GM10266 (cell line): ENCODE measurements at regions not wholly inside any gene's neighbourhood (a gene's known extent, or its start where the extent isn't known, plus 50 kb on each side); places are given as distances from the start of the nearest gene placed in this dataset.

ENCODE experiments used
- DNase-seq: peaks from one replicate; pipeline ENCODE4 v3.0.0; 2012; ENCODE audit errors: extremely low spot score
- CTCF ChIP-seq: IDR thresholded peaks from 2 replicates; pipeline ENCODE4 v1.5.1; 2012; ENCODE audit warnings: mild to moderate bottlenecking, low read depth; ENCODE audit not compliant: control insufficient read depth, insufficient read depth; ENCODE audit errors: missing control alignments

GRCh38 chrX:22406201-22406737 lies 133.6 kb downstream of the CBLL2 start:
- no peak for DNase-seq
- TF ChIP-seq CTCF = no peak

DNA sequence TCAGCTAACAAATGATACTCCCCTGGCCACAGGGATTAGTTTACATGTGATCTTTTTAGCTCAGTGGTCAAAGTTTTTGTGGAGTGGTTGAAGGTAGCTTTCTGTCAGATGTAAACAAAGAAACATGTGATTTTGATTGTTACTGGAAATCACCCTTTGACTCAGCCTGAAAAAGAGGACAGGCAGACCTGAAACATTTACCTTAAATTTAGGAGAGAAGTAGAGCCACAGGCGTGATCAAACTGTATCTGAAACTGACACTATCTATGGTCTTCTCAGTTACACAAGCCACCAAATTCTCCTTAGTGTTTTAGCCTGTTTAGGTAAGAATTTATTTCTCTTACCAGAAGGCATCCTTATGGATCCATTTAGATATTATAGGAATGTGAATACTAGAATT lies 136.7 kb downstream of the CBLL2 start:
- DNase-seq = no peak
- TF ChIP-seq CTCF = no peak

- no peak for TF ChIP-seq CTCF
- no peak for DNase-seq
Measured at GRCh38 chrX:22424122-22424915, 151.6 kb downstream of the CBLL2 start.

DNA sequence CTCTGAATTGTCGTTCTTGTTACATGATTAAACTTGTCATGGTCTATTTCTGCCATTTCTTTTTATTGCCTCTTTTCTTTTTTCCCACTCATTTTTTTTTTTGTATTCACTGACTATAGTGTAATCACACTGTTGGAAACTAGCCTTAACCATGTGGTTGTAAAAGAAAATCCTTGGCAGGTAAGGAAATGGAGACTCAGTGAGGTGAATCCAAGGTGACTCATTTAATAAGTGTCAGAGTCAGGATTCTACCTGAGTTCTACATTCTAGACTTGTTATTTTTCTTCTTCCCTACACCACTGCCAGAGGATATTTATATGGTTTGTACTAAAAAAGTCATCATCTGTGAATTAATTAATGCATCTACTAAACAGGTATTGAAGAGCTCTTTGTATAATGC lies 152.2 kb downstream of the CBLL2 start:
- no peak for DNase-seq
- TF ChIP-seq CTCF = no peak

- TF ChIP-seq CTCF = no peak
- no peak for DNase-seq
Measured at GRCh38 chrX:22429704-22430103, 157.0 kb downstream of the CBLL2 start.

DNA sequence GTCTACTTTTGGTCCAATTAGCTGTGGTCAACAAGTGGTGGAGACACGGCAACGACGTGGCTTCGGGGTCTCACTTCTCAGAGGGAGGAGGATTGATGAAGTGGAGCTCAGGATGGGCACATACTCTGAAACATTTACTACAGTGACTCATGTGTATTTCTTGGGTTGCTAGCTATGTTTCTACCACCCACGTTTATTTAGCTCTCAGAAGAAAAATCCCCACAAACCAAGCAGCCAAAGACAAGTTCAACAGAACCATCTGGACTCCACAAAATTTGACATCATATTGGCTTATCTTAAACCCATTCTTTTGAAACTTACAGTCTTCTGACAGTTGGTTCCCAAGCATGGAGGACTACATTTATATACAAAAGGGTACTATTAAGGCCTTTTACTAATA lies 158.0 kb downstream of the CBLL2 start:
- TF ChIP-seq CTCF = no peak
- DNase-seq = no peak
